NCI-H2081 treated with DMSO at 0.1 percent for 48 hours (cell line): ENCODE measurements at regions not wholly inside any gene's neighbourhood (a gene's known extent, or its start where the extent isn't known, plus 50 kb on each side); places are given as distances from the start of the nearest gene placed in this dataset.

Source experiments
- DNase-seq: peaks from one replicate; lab custom pipeline; 2025; lab: John Stamatoyannopoulos, UW

DNA sequence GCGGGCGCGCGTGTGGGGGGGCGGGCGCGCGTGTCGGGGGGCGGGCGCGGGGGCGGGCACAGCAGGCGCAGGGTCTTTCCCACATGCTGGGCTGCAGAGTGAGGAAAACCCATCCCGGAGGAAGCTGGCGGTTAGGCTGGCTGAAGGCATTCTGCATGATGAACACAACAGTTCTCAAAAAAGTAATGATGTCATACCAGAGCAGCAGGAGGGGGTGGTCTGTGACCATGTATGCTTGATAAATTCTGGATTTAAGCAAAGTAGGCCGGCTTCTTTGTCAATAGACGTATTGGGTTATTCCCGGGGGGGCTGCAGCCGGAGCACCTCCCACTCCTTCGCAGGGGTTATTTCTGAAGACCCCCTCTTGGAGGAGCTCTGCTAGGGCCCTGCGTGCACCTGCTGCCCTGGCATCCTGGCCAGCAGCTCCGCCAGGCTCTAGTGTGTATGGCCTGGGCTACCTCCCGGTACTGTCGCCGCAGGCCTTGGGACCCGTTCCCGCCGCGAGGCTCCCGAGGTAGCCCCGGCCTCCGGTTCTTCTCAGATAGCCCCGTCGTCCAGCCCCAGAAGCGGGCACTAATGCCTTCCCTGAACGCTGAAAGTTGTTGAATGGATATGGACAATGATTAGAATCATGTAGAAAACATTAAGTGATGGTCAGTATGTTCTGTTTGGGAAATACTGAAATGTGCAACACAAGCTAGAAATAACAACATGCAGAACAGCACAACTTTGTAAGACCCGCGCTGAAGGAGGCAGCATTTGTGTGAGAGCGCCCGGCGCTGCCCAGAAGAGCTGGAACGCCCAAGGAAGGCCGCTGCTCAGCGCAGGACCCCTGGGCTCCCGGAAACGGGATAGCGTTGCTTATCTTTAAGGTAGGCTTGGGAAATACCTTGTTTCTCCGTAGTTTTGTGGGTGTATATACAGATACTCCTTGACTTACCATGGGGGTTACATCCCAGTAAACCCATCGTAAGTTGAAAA lies 101.4 kb upstream of the RAB6C start:
- DNase-seq, result no peak

- DNase-seq, result no peak
Measured at GRCh38 chr2:129879614-129880180, 99.8 kb upstream of the RAB6C start.

GRCh38 chr2:129880309-129880708 lies 99.2 kb upstream of the RAB6C start:
- DNase-seq, result no peak

- no peak for DNase-seq
Measured at GRCh38 chr2:129880971-129881370, 98.5 kb upstream of the RAB6C start.

DNA sequence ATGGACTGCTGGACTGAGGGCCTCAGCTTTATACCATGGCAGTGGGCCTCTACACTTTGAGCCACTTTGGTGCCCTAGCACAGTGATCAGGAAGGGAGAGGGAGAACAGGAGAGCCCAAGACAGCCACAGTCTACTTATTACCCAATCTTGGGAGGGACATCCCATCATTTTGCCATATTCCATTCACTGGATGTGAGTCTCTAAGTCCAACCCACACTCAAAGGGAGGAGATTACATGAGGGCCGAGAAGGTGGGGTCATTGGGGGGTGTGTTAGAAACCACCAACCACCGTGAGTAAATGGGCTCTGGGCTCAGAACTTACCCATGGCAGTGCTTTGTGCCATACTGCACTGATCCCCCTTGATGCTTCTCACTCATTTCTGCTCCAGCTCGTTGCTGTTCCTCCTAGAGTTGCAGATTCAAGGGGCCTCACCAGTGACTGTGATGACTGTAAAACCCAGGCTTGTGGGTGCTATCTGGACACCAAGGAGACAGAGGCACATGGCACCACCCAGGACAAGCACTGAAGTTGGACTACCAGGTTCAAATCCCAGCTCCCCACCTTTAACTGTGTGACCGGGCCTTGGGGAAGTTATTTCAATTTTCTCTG lies 97.6 kb upstream of the RAB6C start:
- DNase-seq, result no peak

- DNase-seq, result no peak
Measured at GRCh38 chr2:129882476-129882875, 97.0 kb upstream of the RAB6C start.

- no peak for DNase-seq
Measured at GRCh38 chr2:129883121-129883520, 96.3 kb upstream of the RAB6C start.

DNA sequence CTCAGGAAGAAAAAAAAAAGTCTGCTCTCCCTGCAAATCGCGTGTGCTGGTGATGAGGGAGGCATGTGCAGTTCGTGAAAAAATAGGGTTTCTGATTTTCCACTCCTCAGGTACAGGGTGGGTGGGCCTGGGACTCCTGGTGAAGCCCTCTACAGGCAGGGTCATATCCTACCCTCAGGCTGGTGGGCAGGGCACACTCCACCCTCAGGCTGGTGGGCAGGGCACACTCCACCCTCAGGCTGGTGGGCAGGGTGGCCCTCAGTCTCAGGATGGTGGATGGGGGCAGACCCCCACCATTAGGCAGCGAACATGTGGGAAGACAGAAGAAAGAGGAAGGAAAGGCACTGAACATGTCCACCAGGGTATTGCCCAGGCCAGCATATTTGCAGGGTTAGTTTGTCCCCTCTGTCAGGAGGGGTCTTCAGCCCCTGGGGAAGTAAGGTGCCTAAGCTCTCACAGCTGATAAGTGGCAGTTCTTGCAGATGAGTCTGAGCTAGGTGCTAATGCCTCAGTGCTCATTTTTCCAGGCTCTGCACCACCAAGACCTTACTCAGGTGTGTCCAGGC lies 95.2 kb upstream of the RAB6C start:
- DNase-seq, result no peak

DNA sequence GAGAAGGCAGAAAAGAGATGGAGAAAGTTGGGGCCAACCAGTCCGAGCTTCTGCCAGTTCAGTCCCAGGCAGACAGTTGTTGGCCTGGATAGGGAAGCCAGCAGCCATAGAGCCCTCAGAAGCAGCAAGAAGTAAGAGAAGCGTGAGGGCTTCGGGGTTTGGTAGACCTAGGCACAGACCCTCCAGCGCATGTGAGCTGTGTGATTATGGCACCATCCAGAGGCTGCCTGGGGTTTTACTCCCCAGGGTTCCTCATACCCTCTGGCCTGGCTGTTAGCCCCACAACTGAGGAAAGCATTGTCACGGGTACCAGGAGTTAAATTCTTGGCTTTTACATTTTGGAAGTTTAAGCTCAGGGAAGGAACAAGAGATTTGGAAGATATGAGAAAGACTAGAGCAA lies 93.7 kb upstream of the RAB6C start:
- DNase-seq, result no peak

DNA sequence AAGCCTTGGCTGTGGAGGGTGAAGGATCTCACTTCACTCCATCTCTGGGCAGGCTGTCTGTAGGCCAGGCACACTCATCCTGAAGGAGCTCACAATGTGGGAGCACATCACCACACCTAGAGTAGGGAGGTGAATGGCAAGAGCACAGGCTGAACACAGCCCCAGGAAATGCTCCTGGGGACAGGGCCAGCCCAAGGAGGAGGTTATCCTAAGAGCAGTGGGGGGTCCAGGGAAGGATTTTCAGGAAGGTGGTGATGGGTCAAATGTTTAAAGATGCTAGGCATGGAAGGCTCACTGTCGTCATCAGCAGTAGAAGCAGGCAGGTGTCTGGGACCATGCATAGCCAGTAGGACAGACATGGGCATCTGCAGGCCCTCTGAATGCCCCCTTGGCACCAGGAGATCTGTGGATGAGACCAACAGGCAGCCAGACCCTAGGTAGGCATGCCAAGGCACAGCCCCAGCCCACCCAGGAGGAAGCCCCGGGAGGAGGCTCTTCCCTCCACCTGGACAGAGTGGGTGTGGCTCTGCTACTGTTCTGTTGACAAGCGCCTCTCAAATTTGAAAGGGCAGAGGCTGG lies 91.7 kb upstream of the RAB6C start:
- no peak for DNase-seq

- DNase-seq, result no peak
Measured at GRCh38 chr2:129888461-129888860, 91.0 kb upstream of the RAB6C start.

GRCh38 chr2:129888896-129889295 lies 90.6 kb upstream of the RAB6C start:
- DNase-seq, result no peak

DNA sequence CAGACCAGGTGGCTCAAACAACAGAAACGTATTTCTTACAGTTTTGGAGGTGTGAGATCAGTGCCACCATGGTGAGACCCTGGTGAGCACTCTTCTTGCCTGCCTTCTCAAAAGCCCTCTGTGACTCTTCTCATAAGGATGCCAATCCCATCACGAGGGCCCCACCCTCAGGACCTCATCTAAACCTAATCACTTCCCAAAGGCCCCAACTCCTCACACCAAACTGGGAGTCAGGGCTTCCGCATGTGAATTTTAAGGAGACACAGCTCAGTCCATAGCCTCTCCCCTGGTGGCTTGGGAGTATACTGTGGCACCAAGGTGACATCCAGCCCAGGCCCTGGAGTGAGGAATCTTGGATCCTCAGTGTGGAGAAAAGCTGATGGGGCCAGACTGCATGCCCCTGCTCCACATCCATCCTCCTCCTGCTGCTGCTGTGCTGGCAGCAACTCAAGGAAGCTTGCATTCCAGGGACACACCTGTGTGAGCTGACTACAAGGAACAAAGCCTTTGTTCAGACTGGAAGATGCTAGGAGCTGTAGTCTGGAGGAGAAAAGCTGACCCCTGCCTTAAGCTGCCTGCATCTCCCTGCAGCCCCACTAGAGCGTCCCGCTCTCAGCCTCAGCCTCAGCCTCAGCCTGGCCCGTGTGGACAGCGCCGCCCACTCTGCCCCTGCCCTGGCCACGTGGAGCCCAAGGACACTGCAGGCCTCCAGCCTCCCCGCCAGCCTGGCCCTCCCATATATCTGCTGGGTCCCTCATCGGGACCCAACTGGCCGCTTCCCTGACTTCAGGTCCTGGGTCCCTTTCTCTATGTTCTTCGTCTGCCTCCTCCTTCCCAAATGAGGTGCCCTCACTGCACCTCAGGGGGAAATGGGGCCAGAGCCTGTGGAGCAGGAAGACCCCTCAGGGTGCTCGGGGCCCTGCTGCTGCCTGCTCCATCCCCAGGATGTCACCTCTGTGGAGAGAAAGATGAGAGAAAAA lies 87.8 kb upstream of the RAB6C start:
- no peak for DNase-seq

DNA sequence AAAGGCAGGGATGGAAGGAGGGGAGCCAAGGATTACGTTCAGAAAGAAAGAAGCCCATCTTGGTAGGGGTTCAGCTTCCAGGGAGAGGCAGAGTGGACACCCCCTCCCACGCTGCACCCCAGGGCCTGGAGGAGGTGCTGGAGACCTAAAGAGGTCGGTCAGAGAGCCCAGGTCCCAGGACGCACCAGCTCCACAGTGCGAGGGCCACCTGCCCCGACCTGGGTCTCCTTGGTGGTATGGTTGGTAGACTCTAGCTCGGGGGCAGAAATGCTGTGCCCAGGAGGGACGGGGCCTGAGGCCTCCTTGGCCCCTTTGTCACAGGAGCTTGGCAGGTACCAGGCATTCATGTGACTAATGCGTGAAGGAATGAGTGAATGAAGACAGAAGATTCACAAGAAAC lies 87.1 kb upstream of the RAB6C start:
- DNase-seq, result no peak

- DNase-seq, result no peak
Measured at GRCh38 chr2:129892773-129893172, 86.7 kb upstream of the RAB6C start.

GRCh38 chr2:129893244-129893643 lies 86.2 kb upstream of the RAB6C start:
- no peak for DNase-seq

GRCh38 chr2:129894616-129895015 lies 84.8 kb upstream of the RAB6C start:
- no peak for DNase-seq

- no peak for DNase-seq
Measured at GRCh38 chr2:129895061-129895460, 84.4 kb upstream of the RAB6C start.

- DNase-seq, result no peak
Measured at GRCh38 chr2:129895526-129896082, 83.9 kb upstream of the RAB6C start.

GRCh38 chr2:129896226-129897100 lies 83.0 kb upstream of the RAB6C start:
- no peak for DNase-seq
